Suppressor macrophage (primary cell): ENCODE measurements at regions not wholly inside any gene's neighbourhood (a gene's known extent, or its start where the extent isn't known, plus 50 kb on each side); places are given as distances from the start of the nearest gene placed in this dataset.

Experiments used
- DNase-seq, 4 experiments: peaks; one replicate each; pipeline ENCODE4 v3.0.0-alpha.2; 2020 to 2022

DNA sequence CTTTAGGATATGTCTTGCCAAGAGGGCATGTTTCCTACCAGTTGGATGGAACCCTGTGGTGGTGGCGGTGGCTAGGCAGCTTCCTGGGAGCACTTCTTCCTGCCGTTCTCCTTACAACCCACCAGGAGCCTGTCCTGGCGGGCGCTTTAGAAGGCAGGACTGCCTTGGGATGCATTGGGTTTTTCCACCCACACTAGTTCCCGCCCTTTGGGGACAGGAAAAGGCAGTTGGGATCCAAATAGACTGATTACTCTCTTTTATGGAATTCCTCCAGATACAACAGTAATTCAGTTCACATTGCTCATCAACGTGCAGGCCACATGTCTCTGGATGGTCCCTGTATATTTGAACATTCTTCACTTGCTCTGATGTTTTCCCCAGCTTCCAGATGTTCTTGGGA, 305.7 kb upstream of the SSTR1 start:
- DNase-seq = no peak

DNA sequence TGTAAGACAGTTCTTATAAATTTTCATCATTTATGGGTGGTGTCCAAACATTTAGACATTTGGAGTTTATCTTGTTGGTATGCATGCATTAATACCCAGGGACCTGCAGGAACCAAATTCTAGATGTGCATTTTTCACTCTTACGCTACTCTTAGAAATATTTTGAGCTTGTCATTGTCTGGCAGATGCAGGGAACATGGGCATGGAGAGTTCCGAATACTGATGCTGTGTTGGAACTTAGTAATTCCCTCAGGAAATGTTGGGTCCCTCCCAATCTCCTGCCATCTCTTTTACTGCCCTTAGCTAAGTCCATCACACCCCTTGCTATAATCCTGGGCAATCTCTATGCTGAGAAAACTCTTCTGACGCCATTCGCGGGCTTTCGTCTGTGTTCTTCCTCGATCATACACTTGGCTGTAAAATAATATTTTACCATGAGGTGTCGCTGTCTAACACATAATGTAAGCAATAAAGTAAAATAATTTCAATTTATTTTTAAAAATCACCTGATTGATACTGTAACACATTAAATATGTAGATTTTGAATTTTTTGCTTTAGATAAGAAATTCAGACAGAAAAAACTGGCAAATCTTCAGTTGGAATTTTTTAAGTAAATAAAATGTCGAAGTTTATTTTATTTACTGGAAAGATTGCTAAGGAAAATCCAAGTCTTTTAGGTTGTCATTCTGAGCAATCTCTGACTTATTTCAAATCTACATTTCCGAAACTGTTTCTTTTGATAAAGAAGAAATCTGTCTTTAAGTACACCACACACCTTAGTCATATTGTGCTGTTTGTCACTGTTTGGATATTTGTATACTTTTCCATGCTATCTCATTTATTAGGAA, 304.1 kb upstream of the SSTR1 start:
- peak; percentile 3 to 51 (median 25) for DNase-seq

- no peak for DNase-seq
These were observed 283.1 kb upstream of the SSTR1 start for GRCh38 chr14:37924622-37925021.

DNA sequence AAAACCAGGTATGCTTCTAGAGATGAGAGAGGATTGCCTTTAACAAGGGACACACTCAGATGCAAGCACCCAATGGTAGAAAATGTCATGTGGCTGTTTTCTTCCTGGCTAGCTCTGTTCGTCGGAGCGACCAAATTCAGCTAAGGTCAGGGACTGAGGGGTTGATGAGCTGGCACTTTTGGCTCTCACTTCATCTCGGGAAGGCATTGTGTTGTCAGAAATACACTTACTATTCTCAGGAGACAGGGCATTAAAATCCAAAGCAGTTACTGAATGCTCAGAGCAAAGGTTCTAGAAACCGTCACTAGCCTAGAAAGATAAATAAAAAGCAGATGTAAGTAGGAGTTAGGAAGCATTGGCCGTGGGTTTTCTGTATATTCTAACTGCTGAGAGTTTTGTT, 275.7 kb upstream of the SSTR1 start:
- DNase-seq = no peak

DNA sequence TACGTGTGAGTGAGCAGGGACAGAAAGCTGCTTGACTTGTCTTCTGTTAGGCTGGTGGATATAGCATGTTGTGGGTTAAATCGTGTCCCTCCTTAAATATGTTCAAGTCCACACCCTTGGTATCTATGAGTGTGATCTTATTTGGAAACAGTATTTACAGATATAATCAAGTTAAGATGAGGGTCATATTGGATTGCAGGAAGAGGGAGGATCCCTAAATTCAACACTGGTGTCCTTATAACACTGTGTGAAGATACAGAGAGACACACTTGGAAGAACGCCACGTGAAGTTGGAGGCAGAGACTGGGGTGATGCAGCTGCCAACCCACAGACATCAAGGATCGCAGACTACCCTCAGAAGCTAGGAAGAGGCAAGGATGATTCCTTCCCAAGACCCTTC, 275.2 kb upstream of the SSTR1 start:
- no peak for DNase-seq

DNA sequence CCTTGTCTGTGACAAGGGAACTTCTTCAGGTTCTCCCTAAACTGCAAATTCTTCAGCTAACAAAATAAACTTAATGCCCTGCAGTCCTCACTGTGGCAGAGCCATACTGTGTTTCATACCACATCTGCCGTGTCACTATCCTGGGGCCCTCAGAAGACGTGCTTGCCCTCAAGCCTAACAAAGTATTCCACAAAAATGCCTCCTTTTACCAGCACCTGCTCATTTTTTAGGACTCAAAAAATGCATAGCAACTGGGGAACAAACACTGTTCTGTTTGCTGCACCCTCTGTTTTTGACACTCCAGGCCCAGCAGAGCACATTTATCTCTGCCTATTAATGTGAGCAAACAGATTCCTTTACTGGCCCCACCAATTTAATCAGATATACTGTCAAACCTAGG, 270.7 kb upstream of the SSTR1 start:
- DNase-seq = no peak

- DNase-seq = no peak
These were observed 268.2 kb upstream of the SSTR1 start for GRCh38 chr14:37939442-37940028.

DNA sequence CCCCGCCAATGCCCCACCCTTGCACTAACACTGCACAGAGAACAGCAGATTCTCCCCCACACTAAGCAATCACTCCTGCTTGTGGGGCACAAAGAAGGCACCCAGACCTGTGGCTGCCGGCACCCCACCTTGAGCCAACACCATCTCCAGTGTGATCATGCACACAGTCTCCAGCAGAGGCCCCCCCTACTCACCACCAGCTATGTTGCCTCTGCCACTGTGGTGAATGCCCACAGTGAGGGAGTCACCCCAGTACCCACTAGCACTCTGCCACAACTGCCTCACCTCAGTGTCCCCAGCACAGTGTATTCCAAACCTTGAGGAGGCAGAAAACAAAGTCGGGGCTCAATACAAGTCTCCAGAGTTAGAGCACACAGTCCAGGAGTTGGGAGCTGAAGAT, 261.7 kb upstream of the SSTR1 start:
- DNase-seq = no peak

DNA sequence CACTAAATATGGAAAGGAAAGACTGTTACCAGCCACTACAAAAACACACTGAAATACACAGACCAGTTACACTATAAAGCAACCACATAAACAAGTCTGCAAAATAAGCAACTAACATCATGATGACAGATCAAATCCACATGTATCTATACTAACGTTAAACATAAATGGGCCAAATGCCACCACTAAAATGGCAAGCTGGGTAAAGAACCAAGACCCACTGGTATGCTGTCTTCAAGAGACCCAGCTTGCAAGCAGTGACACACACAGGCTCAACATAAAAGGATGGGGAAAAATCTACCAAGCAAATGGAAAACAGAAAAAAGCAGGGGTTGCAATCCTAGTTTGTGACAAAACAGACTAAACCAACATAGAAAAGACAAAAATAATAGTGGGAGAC, 260.9 kb upstream of the SSTR1 start:
- no peak for DNase-seq

- DNase-seq = no peak
These were observed 259.4 kb upstream of the SSTR1 start for GRCh38 chr14:37948266-37948665.

GRCh38 chr14:37968664-37969240, 239.0 kb upstream of the SSTR1 start:
- no peak for DNase-seq

DNA sequence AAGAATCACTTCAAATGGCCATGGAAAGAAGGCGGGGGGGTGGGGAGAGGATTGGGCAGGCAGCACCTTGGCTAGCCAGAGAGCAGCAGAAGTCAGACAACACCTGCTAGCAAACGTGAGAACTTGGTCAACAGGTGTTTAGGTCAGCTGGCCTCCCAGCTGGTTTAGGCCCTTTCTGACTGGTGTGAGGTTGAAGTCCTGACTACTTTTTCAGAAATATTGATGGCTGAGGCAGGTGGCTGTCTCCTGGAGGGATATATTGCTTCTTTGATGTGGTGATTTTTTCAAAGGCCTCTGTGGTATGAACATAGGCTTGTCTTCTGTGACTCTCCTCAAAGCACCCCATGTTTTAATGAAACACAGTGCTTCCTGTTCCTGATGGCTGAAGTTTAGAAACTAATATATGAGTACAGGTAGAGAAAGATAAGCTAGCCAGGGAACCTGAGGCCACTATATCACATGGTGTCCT, 238.2 kb upstream of the SSTR1 start:
- DNase-seq = no peak

DNA sequence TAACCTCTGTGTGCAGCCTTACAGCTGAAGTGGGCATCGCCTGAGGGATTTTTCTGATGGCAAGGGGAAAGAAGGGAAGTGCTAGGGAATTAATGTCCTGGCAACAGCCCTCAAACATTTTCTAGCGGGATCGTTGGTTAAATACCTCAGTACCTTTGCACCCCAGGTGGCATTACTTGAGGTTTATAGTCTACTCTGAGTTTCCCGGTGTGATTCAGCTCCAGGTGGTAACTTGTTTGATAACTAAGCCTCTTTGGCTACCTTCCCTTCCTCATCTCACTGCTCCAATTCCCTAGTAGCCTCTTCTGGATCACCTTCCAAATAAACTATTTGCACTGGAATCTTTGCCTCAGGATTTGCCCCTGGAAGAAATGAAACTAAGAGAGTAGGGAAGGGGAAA, 237.0 kb upstream of the SSTR1 start:
- no peak for DNase-seq

DNA sequence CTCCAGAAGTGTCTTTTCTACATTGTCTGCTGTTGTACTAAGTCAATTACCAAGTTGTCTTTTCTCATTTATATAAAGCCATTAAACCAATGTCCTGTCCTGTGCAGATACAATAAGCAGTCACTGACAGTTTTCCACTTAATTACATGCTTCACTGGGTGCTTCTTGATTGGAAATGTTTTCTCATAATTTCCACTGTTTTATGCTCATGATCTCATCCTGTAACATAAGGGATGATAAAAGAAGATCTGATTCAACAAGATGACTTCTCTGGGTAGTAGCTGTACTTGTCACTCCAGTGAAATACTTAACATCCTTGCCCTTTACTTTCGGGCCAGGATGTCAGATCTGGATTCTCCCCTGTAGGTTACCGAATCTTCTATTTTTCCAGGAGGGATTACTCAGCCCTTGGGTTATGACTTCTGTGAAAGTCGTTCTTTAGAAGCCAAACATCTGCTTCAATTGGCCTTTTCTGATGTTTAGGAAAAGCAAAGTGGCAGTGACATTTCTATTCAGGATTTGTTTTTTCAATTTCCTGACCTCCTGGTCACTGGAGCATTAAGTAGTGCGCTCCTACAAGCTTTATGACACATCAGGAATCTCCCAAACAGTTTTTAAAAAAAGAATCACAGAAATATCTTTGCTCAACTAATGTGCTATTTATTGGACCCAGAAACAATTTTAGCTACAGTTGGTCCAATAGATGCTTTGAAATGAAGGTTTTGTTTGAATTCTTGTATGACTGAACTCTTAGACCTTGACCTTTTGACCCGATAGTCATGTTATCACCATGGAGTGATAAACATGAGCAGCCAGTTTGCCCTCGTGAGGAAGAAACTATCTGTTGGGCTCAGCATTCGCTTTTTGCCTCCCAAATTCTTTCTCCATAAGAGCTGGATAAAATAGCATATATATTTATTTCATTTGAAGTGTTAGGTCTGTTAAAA, 234.5 kb upstream of the SSTR1 start:
- no peak for DNase-seq

- DNase-seq = no peak
These were observed 233.3 kb upstream of the SSTR1 start for GRCh38 chr14:37974421-37974820.

DNA sequence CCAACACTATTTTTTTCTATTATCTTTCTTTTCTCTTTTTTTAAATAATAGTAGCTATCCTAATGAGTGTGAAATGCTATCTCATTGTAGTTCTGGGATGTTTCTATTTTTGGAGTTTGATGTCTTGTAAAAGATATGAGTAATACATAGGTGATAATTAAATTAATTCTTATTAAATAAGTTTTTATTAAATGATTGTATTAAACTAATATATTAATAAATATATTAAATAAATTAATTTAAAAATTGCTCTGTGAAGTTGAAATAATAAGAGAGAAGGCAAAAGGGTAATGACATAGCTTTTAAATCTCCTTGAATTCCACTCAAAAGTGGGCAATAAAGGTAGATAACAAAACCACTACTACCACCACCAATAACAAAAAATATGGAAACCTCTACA, 230.2 kb upstream of the SSTR1 start:
- no peak for DNase-seq

- DNase-seq = peak; percentile 46 to 61 (median 58)
These were observed 221.8 kb upstream of the SSTR1 start for GRCh38 chr14:37985826-37986470.

- DNase-seq = no peak
These were observed 219.2 kb upstream of the SSTR1 start for GRCh38 chr14:37988472-37988871.

DNA sequence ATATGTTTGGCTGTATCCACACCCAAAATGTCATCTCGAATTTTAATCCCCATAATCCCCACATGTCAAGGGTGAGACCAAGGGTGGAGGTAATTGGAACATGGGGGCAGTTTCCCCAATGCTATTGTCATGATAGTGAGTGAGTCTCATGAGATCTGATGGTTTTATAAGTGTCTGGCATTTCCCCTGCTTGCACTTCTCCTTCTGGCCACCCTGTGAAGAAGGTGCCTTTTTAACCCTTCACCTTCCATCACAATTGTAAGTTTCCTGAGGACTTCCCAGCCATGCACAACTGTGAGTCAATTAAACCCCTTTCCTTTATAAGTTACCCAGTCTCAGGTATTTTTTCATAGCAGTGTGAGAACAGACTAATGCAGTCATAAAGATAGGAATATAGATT, 216.7 kb upstream of the SSTR1 start:
- DNase-seq = no peak

GRCh38 chr14:37992499-37992898, 215.2 kb upstream of the SSTR1 start:
- no peak for DNase-seq

- DNase-seq = no peak
These were observed 212.8 kb upstream of the SSTR1 start for GRCh38 chr14:37994846-37995372.

- DNase-seq = no peak
These were observed 210.7 kb upstream of the SSTR1 start for GRCh38 chr14:37997017-37997416.
